ENCODE measurements at regions not wholly inside any gene's neighbourhood (a gene's known extent, or its start where the extent isn't known, plus 50 kb on each side); places are given as distances from the start of the nearest gene placed in this dataset.

DNA sequence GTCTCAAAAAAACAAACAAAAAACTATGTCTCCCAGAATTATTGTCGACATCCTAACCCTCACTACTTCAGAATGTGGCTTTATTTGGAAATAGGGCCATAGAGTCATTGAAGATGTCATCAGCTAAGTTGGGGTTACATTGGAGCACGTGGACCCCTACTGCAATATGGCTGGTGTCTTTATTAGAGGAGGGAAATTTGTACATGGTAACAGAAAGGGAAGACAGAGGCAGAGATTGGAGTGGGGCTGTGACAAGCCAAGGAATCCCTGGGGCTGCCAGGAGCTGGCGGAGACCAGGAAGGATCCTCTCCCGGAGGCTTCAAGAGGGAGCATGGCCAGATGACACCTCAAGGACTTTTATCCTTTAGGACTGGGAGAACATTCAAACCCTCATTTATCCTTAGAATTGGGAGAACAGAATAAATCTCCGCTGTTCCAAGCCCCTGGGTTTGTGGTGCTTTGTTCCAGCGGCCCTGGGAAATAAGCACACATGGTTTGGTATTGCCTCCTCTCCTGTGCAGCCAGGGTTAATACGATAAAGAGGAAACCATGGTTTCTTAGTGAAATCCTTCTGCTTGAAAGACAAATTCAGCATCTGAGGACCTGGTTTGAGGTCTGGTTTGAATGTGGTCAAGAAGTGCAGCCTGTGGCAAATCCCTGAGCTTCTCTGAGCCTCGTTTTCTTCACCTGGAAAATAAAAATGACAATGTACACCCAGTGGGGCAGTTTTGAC is 184.7 kb downstream of the MYCN start:
- TF ChIP-seq, protein P1, sequence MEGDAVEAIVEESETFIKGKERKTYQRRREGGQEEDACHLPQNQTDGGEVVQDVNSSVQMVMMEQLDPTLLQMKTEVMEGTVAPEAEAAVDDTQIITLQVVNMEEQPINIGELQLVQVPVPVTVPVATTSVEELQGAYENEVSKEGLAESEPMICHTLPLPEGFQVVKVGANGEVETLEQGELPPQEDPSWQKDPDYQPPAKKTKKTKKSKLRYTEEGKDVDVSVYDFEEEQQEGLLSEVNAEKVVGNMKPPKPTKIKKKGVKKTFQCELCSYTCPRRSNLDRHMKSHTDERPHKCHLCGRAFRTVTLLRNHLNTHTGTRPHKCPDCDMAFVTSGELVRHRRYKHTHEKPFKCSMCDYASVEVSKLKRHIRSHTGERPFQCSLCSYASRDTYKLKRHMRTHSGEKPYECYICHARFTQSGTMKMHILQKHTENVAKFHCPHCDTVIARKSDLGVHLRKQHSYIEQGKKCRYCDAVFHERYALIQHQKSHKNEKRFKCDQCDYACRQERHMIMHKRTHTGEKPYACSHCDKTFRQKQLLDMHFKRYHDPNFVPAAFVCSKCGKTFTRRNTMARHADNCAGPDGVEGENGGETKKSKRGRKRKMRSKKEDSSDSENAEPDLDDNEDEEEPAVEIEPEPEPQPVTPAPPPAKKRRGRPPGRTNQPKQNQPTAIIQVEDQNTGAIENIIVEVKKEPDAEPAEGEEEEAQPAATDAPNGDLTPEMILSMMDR (IDR thresholded peaks at IDR 0.05; ENCODE audit: poor library complexity, severe bottlenecking), result no peak
- no peak for TF ChIP-seq EZH2 (IDR thresholded peaks at IDR 0.05; ENCODE audit: borderline replicate concordance, insufficient read depth, low read length, poor library complexity, severe bottlenecking)
- TF ChIP-seq POLR2AphosphoS5 (IDR thresholded peaks at IDR 0.05), result no peak
- no peak for TF ChIP-seq EP300 (conservative IDR thresholded peaks at IDR 0.05; ENCODE audit: poor library complexity, severe bottlenecking)
- no peak for TF ChIP-seq RAD21 (conservative IDR thresholded peaks at IDR 0.05)
- TF ChIP-seq MXI1 (conservative IDR thresholded peaks at IDR 0.05; ENCODE audit: poor library complexity, severe bottlenecking), result no peak
- no peak for TF ChIP-seq SMC3 (conservative IDR thresholded peaks at IDR 0.05; ENCODE audit: poor library complexity)
- TF ChIP-seq TAF1 (IDR thresholded peaks at IDR 0.05; ENCODE audit: low read depth), result no peak
